Prostate gland (tissue), 2 donors: ENCODE measurements at regions not wholly inside any gene's neighbourhood (a gene's known extent, or its start where the extent isn't known, plus 50 kb on each side); places are given as distances from the start of the nearest gene placed in this dataset.

Source experiments
- POLR2A ChIP-seq: fragments of 450-650 bp; IDR thresholded peaks from one replicate; pipeline ENCODE4 v1.6.1; 2016; ENCODE audit warnings: antibody characterized with exemption, mild to moderate bottlenecking
- TF ChIP-seq, protein P1 (sequence below), 4 experiments: fragments of 200-600 bp in 2 of 4; fragments of 450-650 bp in 2 of 4; sonication (generic) in 2 of 4; IDR thresholded peaks; 1 replicate in 3 of 4; 2 replicates in 1 of 4; pipeline ENCODE4 v1.5.1; 2016 to 2019; ENCODE audit warnings: antibody characterized with exemption in 4 of 4, mild to moderate bottlenecking in 2 of 4, moderate library complexity in 2 of 4

DNA sequence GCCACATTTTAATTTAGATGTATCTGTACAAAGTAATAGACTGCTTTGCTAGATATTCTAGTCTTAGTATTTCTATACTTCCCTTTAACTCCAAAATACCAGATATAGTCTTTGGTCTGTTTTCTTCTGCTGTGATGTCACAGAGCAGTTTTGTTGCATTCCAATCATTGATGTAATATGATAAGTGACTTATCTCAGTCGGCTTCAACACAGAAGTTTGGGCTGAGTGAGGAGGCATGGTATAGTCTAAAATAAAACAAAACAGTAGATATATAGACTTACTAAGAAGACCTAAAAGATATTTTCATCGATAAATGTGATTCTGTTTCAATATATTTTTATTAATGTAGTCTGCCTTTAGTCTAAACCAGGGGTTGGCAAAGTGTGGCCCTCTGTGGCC lies 169.9 kb downstream of the DCK start:
- TF ChIP-seq, protein P1, sequence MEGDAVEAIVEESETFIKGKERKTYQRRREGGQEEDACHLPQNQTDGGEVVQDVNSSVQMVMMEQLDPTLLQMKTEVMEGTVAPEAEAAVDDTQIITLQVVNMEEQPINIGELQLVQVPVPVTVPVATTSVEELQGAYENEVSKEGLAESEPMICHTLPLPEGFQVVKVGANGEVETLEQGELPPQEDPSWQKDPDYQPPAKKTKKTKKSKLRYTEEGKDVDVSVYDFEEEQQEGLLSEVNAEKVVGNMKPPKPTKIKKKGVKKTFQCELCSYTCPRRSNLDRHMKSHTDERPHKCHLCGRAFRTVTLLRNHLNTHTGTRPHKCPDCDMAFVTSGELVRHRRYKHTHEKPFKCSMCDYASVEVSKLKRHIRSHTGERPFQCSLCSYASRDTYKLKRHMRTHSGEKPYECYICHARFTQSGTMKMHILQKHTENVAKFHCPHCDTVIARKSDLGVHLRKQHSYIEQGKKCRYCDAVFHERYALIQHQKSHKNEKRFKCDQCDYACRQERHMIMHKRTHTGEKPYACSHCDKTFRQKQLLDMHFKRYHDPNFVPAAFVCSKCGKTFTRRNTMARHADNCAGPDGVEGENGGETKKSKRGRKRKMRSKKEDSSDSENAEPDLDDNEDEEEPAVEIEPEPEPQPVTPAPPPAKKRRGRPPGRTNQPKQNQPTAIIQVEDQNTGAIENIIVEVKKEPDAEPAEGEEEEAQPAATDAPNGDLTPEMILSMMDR (IDR thresholded peaks at IDR 0.05): no peak
- TF ChIP-seq POLR2A: no peak
